ENCODE measurements at regions not wholly inside any gene's neighbourhood (a gene's known extent, or its start where the extent isn't known, plus 50 kb on each side); places are given as distances from the start of the nearest gene placed in this dataset.
"Not testable (repeated sequence)": the region's sequence is repeated elsewhere in the genome, so short reads cannot be mapped to it uniquely, and the experiment has no call there.

GRCh38 chr3:165716592-165716991 is 120.6 kb downstream of the BCHE start:
- Histone ChIP-seq H3K4me3 (ENCODE audit: insufficient read depth, low read depth, low read length) (no peak overlapping the region), H3K27me3 (ENCODE audit: control insufficient read depth, insufficient read depth, low read length) (no peaks in the 10 kb centered on the region), H3K36me3 (replicated peaks; ENCODE audit: control insufficient read depth, insufficient read depth, low read length) (no peaks in the 10 kb centered on the region)
- DNase-seq = no peak

- Histone ChIP-seq H3K27me3 (ENCODE audit: control insufficient read depth, insufficient read depth, low read length) (no peaks in the 10 kb centered on the region), H3K36me3 (replicated peaks; ENCODE audit: control insufficient read depth, insufficient read depth, low read length) (no peaks in the 10 kb centered on the region), H3K4me3 (ENCODE audit: insufficient read depth, low read depth, low read length) (no peak overlapping the region)
- no peak for DNase-seq
Observed at GRCh38 chr3:165713479-165713878, 123.7 kb downstream of the BCHE start.

- no peaks in the 10 kb centered on the region for H3K36me3 ChIP-seq (replicated peaks; ENCODE audit: control insufficient read depth, insufficient read depth, low read length)
- no peaks in the 10 kb centered on the region for H3K27me3 ChIP-seq (ENCODE audit: control insufficient read depth, insufficient read depth, low read length)
- H3K4me3 ChIP-seq (ENCODE audit: insufficient read depth, low read depth, low read length) = no peak overlapping the region
- no peak for DNase-seq
Observed at GRCh38 chr3:165712382-165712781, 124.8 kb downstream of the BCHE start.

GRCh38 chr3:165697910-165698309 is 139.3 kb downstream of the BCHE start:
- Histone ChIP-seq H3K4me3 (ENCODE audit: insufficient read depth, low read depth, low read length) (no peak overlapping the region), H3K36me3 (replicated peaks; ENCODE audit: control insufficient read depth, insufficient read depth, low read length) (no peaks in the 10 kb centered on the region), H3K27me3 (ENCODE audit: control insufficient read depth, insufficient read depth, low read length) (no peaks in the 10 kb centered on the region)
- DNase-seq = no peak

- H3K27me3 ChIP-seq (ENCODE audit: control insufficient read depth, insufficient read depth, low read length) = no peaks in the 10 kb centered on the region
- H3K4me3 ChIP-seq (ENCODE audit: insufficient read depth, low read depth, low read length) = no peak overlapping the region
- no peaks in the 10 kb centered on the region for H3K36me3 ChIP-seq (replicated peaks; ENCODE audit: control insufficient read depth, insufficient read depth, low read length)
- no peak for DNase-seq
Observed at GRCh38 chr3:165696496-165696895, 140.7 kb downstream of the BCHE start.

- Histone ChIP-seq H3K4me3 (ENCODE audit: insufficient read depth, low read depth, low read length) (no peak overlapping the region), H3K36me3 (replicated peaks; ENCODE audit: control insufficient read depth, insufficient read depth, low read length) (no peaks in the 10 kb centered on the region), H3K27me3 (ENCODE audit: control insufficient read depth, insufficient read depth, low read length) (no peaks in the 10 kb centered on the region)
- DNase-seq = no peak
Observed at GRCh38 chr3:165683947-165684346, 153.3 kb downstream of the BCHE start.

- Histone ChIP-seq H3K27me3 (ENCODE audit: control insufficient read depth, insufficient read depth, low read length) (no peaks in the 10 kb centered on the region), H3K36me3 (replicated peaks; ENCODE audit: control insufficient read depth, insufficient read depth, low read length) (no peaks in the 10 kb centered on the region), H3K4me3 (ENCODE audit: insufficient read depth, low read depth, low read length) (no peak overlapping the region)
Observed at GRCh38 chr3:165682734-165683133, 154.5 kb downstream of the BCHE start.

GRCh38 chr3:165669967-165670366 is 167.3 kb downstream of the BCHE start:
- no peak overlapping the region for H3K4me3 ChIP-seq (ENCODE audit: insufficient read depth, low read depth, low read length)
- no peaks in the 10 kb centered on the region for H3K36me3 ChIP-seq (replicated peaks; ENCODE audit: control insufficient read depth, insufficient read depth, low read length)
- DNase-seq = no peak
- no peaks in the 10 kb centered on the region for H3K27me3 ChIP-seq (ENCODE audit: control insufficient read depth, insufficient read depth, low read length)

More at GRCh38 chr3:165682734-165683133, 154.5 kb downstream of the BCHE start:
- no peak for DNase-seq

- Histone ChIP-seq H3K27me3 (ENCODE audit: control insufficient read depth, insufficient read depth, low read length) (no peaks in the 10 kb centered on the region), H3K36me3 (replicated peaks; ENCODE audit: control insufficient read depth, insufficient read depth, low read length) (no peaks in the 10 kb centered on the region), H3K4me3 (ENCODE audit: insufficient read depth, low read depth, low read length) (no peak overlapping the region)
- no peak for DNase-seq
Observed at GRCh38 chr3:165669504-165669903, 167.7 kb downstream of the BCHE start.

- Histone ChIP-seq H3K36me3 (replicated peaks; ENCODE audit: control insufficient read depth, insufficient read depth, low read length) (no peaks in the 10 kb centered on the region), H3K27me3 (ENCODE audit: control insufficient read depth, insufficient read depth, low read length) (no peaks in the 10 kb centered on the region), H3K4me3 (ENCODE audit: insufficient read depth, low read depth, low read length) (no peak overlapping the region)
- DNase-seq = no peak
Observed at GRCh38 chr3:165667676-165668075, 169.5 kb downstream of the BCHE start.

GRCh38 chr3:165658027-165658426 is 179.2 kb downstream of the BCHE start:
- DNase-seq = no peak
- Histone ChIP-seq H3K36me3 (replicated peaks; ENCODE audit: control insufficient read depth, insufficient read depth, low read length) (no peaks in the 10 kb centered on the region), H3K4me3 (ENCODE audit: insufficient read depth, low read depth, low read length) (no peak overlapping the region), H3K27me3 (ENCODE audit: control insufficient read depth, insufficient read depth, low read length) (no peaks in the 10 kb centered on the region)

GRCh38 chr3:165653130-165653778 is 184.0 kb downstream of the BCHE start:
- no peaks in the 10 kb centered on the region for H3K36me3 ChIP-seq (replicated peaks; ENCODE audit: control insufficient read depth, insufficient read depth, low read length)
- no peaks in the 10 kb centered on the region for H3K27me3 ChIP-seq (ENCODE audit: control insufficient read depth, insufficient read depth, low read length)
- H3K4me3 ChIP-seq (ENCODE audit: insufficient read depth, low read depth, low read length) = no peak overlapping the region
- no peak for DNase-seq

GRCh38 chr3:165649282-165649681 is 187.9 kb downstream of the BCHE start:
- not testable (repeated sequence) for H3K4me3 ChIP-seq (ENCODE audit: insufficient read depth, low read depth, low read length); H3K36me3 ChIP-seq (replicated peaks; ENCODE audit: control insufficient read depth, insufficient read depth, low read length); H3K27me3 ChIP-seq (ENCODE audit: control insufficient read depth, insufficient read depth, low read length); DNase-seq

GRCh38 chr3:165645191-165645590 is 192.0 kb downstream of the BCHE start:
- H3K27me3 ChIP-seq (ENCODE audit: control insufficient read depth, insufficient read depth, low read length) = no peaks in the 10 kb centered on the region
- H3K36me3 ChIP-seq (replicated peaks; ENCODE audit: control insufficient read depth, insufficient read depth, low read length) = no peaks in the 10 kb centered on the region
- DNase-seq = no peak
- H3K4me3 ChIP-seq (ENCODE audit: insufficient read depth, low read depth, low read length) = no peak overlapping the region

- DNase-seq = no peak
- Histone ChIP-seq H3K36me3 (replicated peaks; ENCODE audit: control insufficient read depth, insufficient read depth, low read length) (no peaks in the 10 kb centered on the region), H3K4me3 (ENCODE audit: insufficient read depth, low read depth, low read length) (no peak overlapping the region), H3K27me3 (ENCODE audit: control insufficient read depth, insufficient read depth, low read length) (no peaks in the 10 kb centered on the region)
Observed at GRCh38 chr3:165644331-165644730, 192.9 kb downstream of the BCHE start.

GRCh38 chr3:165643425-165643824 is 193.8 kb downstream of the BCHE start:
- no peaks in the 10 kb centered on the region for H3K36me3 ChIP-seq (replicated peaks; ENCODE audit: control insufficient read depth, insufficient read depth, low read length)
- DNase-seq = no peak
- no peaks in the 10 kb centered on the region for H3K27me3 ChIP-seq (ENCODE audit: control insufficient read depth, insufficient read depth, low read length)
- no peak overlapping the region for H3K4me3 ChIP-seq (ENCODE audit: insufficient read depth, low read depth, low read length)

Measured in H7 (cell line).